ENCODE measurements at regions not wholly inside any gene's neighbourhood (a gene's known extent, or its start where the extent isn't known, plus 50 kb on each side); places are given as distances from the start of the nearest gene placed in this dataset.

GRCh38 chr2:145635706-145636427 lies 1115.9 kb upstream of the ZEB2 start:
- no peak for DNase-seq

- DNase-seq, result no peak
Observed at GRCh38 chr2:145631561-145631960, 1111.6 kb upstream of the ZEB2 start.

GRCh38 chr2:145626301-145626700 lies 1106.4 kb upstream of the ZEB2 start:
- DNase-seq, result no peak

- no peak for DNase-seq
Observed at GRCh38 chr2:145625111-145625510, 1105.2 kb upstream of the ZEB2 start.

GRCh38 chr2:145623136-145623535 lies 1103.2 kb upstream of the ZEB2 start:
- DNase-seq, result no peak

GRCh38 chr2:145622285-145622684 lies 1102.4 kb upstream of the ZEB2 start:
- DNase-seq, result no peak

- DNase-seq, result no peak
Observed at GRCh38 chr2:145617906-145618305, 1098.0 kb upstream of the ZEB2 start.

- no peak for DNase-seq
Observed at GRCh38 chr2:145617420-145617819, 1097.5 kb upstream of the ZEB2 start.

GRCh38 chr2:145615626-145616025 lies 1095.7 kb upstream of the ZEB2 start:
- DNase-seq, result no peak

- DNase-seq, result no peak
Observed at GRCh38 chr2:145609951-145610350, 1090.0 kb upstream of the ZEB2 start.

- DNase-seq, result no peak
Observed at GRCh38 chr2:145601361-145601925, 1081.5 kb upstream of the ZEB2 start.

GRCh38 chr2:145600811-145601210 lies 1080.9 kb upstream of the ZEB2 start:
- DNase-seq, result no peak

GRCh38 chr2:145599756-145600155 lies 1079.8 kb upstream of the ZEB2 start:
- DNase-seq, result no peak

GRCh38 chr2:145598434-145598833 lies 1078.5 kb upstream of the ZEB2 start:
- DNase-seq, result no peak

- no peak for DNase-seq
Observed at GRCh38 chr2:145597809-145598208, 1077.9 kb upstream of the ZEB2 start.

GRCh38 chr2:145597006-145597405 lies 1077.1 kb upstream of the ZEB2 start:
- no peak for DNase-seq

GRCh38 chr2:145596416-145596815 lies 1076.5 kb upstream of the ZEB2 start:
- DNase-seq, result no peak

GRCh38 chr2:145595296-145595695 lies 1075.4 kb upstream of the ZEB2 start:
- DNase-seq, result no peak

- DNase-seq, result no peak
Observed at GRCh38 chr2:145593991-145594614, 1074.2 kb upstream of the ZEB2 start.

GRCh38 chr2:145593280-145593679 lies 1073.4 kb upstream of the ZEB2 start:
- no peak for DNase-seq

GRCh38 chr2:145592361-145592760 lies 1072.4 kb upstream of the ZEB2 start:
- no peak for DNase-seq

- DNase-seq, result no peak
Observed at GRCh38 chr2:145591109-145591809, 1071.3 kb upstream of the ZEB2 start.

GRCh38 chr2:145587922-145588321 lies 1068.0 kb upstream of the ZEB2 start:
- no peak for DNase-seq

GRCh38 chr2:145584353-145584752 lies 1064.4 kb upstream of the ZEB2 start:
- DNase-seq, result no peak

Data from GF-D8 (cell line).